ENCODE measurements at regions not wholly inside any gene's neighbourhood (a gene's known extent, or its start where the extent isn't known, plus 50 kb on each side); places are given as distances from the start of the nearest gene placed in this dataset.

- no peak for DNase-seq
- TF ChIP-seq CTCF (IDR thresholded peaks at IDR 0.05) = no peak
- H3K27me3 Mint-ChIP-seq (ENCODE audit: insufficient read depth) = no peaks in the 10 kb centered on the region; the same call in 1 of the 2 replicates
- no peak overlapping the region for H3K4me3 Mint-ChIP-seq
- H3K4me1 Mint-ChIP-seq (ENCODE audit: low read depth) = no peaks in the 10 kb centered on the region
- no peak overlapping the region for H3K27ac Mint-ChIP-seq
- peaks cover 26% of the 10 kb centered on the region for H3K9me3 Mint-ChIP-seq
- H3K36me3 Mint-ChIP-seq (ENCODE audit: low read depth) = no peaks in the 10 kb centered on the region
Measured at GRCh38 chr20:39669659-39670058, 707.5 kb downstream of the DHX35 start.

- no peaks in the 10 kb centered on the region for H3K36me3 Mint-ChIP-seq (ENCODE audit: low read depth)
- no peaks in the 10 kb centered on the region for H3K4me1 Mint-ChIP-seq (ENCODE audit: low read depth)
- no peak for TF ChIP-seq CTCF (IDR thresholded peaks at IDR 0.05)
- H3K4me3 Mint-ChIP-seq = no peak overlapping the region
- H3K27ac Mint-ChIP-seq = no peak overlapping the region
- no peak for DNase-seq
- peaks cover 32% of the 10 kb centered on the region for H3K9me3 Mint-ChIP-seq
- H3K27me3 Mint-ChIP-seq (ENCODE audit: insufficient read depth) = no peaks in the 10 kb centered on the region; the same call in 1 of the 2 replicates
Measured at GRCh38 chr20:39668038-39668437, 705.9 kb downstream of the DHX35 start.

GRCh38 chr20:39661833-39662232 lies 699.7 kb downstream of the DHX35 start:
- H3K27me3 Mint-ChIP-seq (ENCODE audit: insufficient read depth) = no peaks in the 10 kb centered on the region; the same call in none of the 2 replicates
- DNase-seq = peak; percentile 0
- TF ChIP-seq CTCF (IDR thresholded peaks at IDR 0.05) = no peak
- no peak overlapping the region for H3K27ac Mint-ChIP-seq
- H3K36me3 Mint-ChIP-seq (ENCODE audit: low read depth) = no peaks in the 10 kb centered on the region
- H3K9me3 Mint-ChIP-seq = peaks cover 50% of the 10 kb centered on the region
- no peak overlapping the region for H3K4me3 Mint-ChIP-seq
- no peaks in the 10 kb centered on the region for H3K4me1 Mint-ChIP-seq (ENCODE audit: low read depth)

- Mint-ChIP-seq H3K27ac (no peak overlapping the region), H3K27me3 (ENCODE audit: insufficient read depth) (no peaks in the 10 kb centered on the region; the same call in 1 of the 2 replicates), H3K36me3 (ENCODE audit: low read depth) (no peaks in the 10 kb centered on the region), H3K9me3 (peaks cover 47% of the 10 kb centered on the region), H3K4me1 (ENCODE audit: low read depth) (no peaks in the 10 kb centered on the region), H3K4me3 (no peak overlapping the region)
- DNase-seq = no peak
- TF ChIP-seq CTCF (IDR thresholded peaks at IDR 0.05) = no peak
Measured at GRCh38 chr20:39660965-39661364, 698.8 kb downstream of the DHX35 start.

GRCh38 chr20:39660226-39660625 lies 698.1 kb downstream of the DHX35 start:
- no peak overlapping the region for H3K4me3 Mint-ChIP-seq
- H3K27me3 Mint-ChIP-seq (ENCODE audit: insufficient read depth) = no peaks in the 10 kb centered on the region; the same call in 1 of the 2 replicates
- DNase-seq = no peak
- no peak overlapping the region for H3K27ac Mint-ChIP-seq
- no peaks in the 10 kb centered on the region for H3K36me3 Mint-ChIP-seq (ENCODE audit: low read depth)
- TF ChIP-seq CTCF (IDR thresholded peaks at IDR 0.05) = no peak
- H3K4me1 Mint-ChIP-seq (ENCODE audit: low read depth) = no peaks in the 10 kb centered on the region
- H3K9me3 Mint-ChIP-seq = peaks cover 42% of the 10 kb centered on the region
